ENCODE measurements at regions not wholly inside any gene's neighbourhood (a gene's known extent, or its start where the extent isn't known, plus 50 kb on each side); places are given as distances from the start of the nearest gene placed in this dataset.

DNA sequence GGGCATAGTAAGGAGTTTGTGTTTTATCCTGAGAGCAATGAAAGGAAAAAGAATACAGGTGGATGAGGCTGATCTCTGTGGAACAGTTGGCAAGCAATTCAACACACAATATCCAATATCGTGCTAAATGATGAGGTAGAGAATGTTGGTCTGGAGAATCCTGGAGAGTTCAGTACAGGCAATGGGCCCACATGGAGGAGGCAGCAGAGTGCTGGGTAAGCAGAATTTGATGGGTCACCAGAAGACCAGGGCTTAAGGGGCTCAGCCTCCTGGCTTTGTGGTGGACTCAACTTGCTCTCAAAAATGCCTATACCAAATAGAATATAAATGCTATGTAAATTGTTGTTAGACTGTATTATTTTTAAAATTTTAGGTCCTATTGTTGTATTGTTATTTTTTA, 271.5 kb upstream of the JARID2 start:
- no peak for TF ChIP-seq CTCF (IDR thresholded peaks at IDR 0.05; ENCODE audit: unreplicated experiment)
- Mint-ChIP-seq H3K27ac (ENCODE audit: unreplicated experiment) (no peak overlapping the region), H3K9me3 (ENCODE audit: low read depth, unreplicated experiment) (no peaks in the 10 kb centered on the region), H3K36me3 (ENCODE audit: insufficient read depth, unreplicated experiment) (no peaks in the 10 kb centered on the region), H3K4me1 (ENCODE audit: low read depth, unreplicated experiment) (no peaks in the 10 kb centered on the region), H3K4me3 (ENCODE audit: low read depth, unreplicated experiment) (no peak overlapping the region), H3K27me3 (ENCODE audit: unreplicated experiment) (no peaks in the 10 kb centered on the region)
- no peak for DNase-seq
- intact Hi-C loops (cut with micrococcal nuclease; ENCODE audit: unreplicated experiment): no loop called here
- CTCF ChIA-PET: no interaction called here
- no TSS peak for BruUV-seq (replicated peaks)

GRCh38 chr6:14974792-14975470, 270.9 kb upstream of the JARID2 start:
- Mint-ChIP-seq H3K36me3 (ENCODE audit: insufficient read depth, unreplicated experiment) (no peaks in the 10 kb centered on the region), H3K4me3 (ENCODE audit: low read depth, unreplicated experiment) (no peak overlapping the region), H3K27ac (ENCODE audit: unreplicated experiment) (no peak overlapping the region), H3K4me1 (ENCODE audit: low read depth, unreplicated experiment) (no peaks in the 10 kb centered on the region), H3K9me3 (ENCODE audit: low read depth, unreplicated experiment) (no peaks in the 10 kb centered on the region), H3K27me3 (ENCODE audit: unreplicated experiment) (no peaks in the 10 kb centered on the region)
- intact Hi-C loops (cut with micrococcal nuclease; ENCODE audit: unreplicated experiment): no loop called here
- CTCF ChIA-PET: interaction anchor here (0.7 kb wide), 1 partner anchor 764 kb away, joined by 6 read pairs; no protein-coding TSS in a partner anchor
- DNase-seq: no peak
- BruUV-seq (replicated peaks): no TSS peak
- no peak for TF ChIP-seq CTCF (IDR thresholded peaks at IDR 0.05; ENCODE audit: unreplicated experiment)

GRCh38 chr6:14975471-14975817, 270.4 kb upstream of the JARID2 start:
- no peak for TF ChIP-seq CTCF (IDR thresholded peaks at IDR 0.05; ENCODE audit: unreplicated experiment)
- BruUV-seq (replicated peaks): no TSS peak
- H3K36me3 Mint-ChIP-seq (ENCODE audit: insufficient read depth, unreplicated experiment): no peaks in the 10 kb centered on the region
- no peak overlapping the region for H3K4me3 Mint-ChIP-seq (ENCODE audit: low read depth, unreplicated experiment)
- H3K4me1 Mint-ChIP-seq (ENCODE audit: low read depth, unreplicated experiment): no peaks in the 10 kb centered on the region
- DNase-seq: no peak
- intact Hi-C loops (cut with micrococcal nuclease; ENCODE audit: unreplicated experiment): no loop called here
- no peak overlapping the region for H3K27ac Mint-ChIP-seq (ENCODE audit: unreplicated experiment)
- no peaks in the 10 kb centered on the region for H3K9me3 Mint-ChIP-seq (ENCODE audit: low read depth, unreplicated experiment)
- CTCF ChIA-PET: interaction anchor here (0.7 kb wide), 1 partner anchor 764 kb away, joined by 6 read pairs; no protein-coding TSS in a partner anchor
- no peaks in the 10 kb centered on the region for H3K27me3 Mint-ChIP-seq (ENCODE audit: unreplicated experiment)

DNA sequence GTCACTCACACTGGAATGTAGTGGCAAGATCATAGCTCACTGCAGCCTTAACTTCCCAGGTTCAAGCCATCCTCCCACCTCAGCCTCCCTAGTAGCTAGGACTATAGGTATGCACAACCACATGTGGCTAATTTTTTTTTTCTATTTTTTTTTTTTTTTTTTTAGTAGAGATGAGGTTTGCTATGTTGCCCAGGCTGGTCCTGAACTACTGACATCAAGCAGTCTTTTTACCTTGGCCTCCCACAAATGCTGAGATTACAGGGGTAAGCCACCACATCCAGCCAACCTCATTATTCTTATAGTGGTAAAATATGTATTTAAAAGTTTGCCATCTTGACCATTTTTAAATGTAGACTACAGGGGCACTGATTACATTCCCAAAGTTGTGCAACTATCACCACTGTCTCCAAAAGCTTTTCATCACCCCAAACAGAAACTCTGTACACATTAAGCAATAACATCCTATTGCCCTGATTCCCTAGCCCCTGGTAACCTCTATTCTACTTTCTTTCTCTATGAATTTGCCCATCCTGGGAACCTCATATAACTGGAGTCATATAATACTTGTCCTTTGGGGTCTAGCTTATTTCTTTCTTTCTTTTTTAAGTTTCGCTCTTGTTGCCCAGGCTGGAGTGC, 268.0 kb upstream of the JARID2 start:
- TF ChIP-seq CTCF (IDR thresholded peaks at IDR 0.05; ENCODE audit: unreplicated experiment): no peak
- DNase-seq: no peak
- CTCF ChIA-PET: no interaction called here
- intact Hi-C loops (cut with micrococcal nuclease; ENCODE audit: unreplicated experiment): no loop called here
- Mint-ChIP-seq H3K9me3 (ENCODE audit: low read depth, unreplicated experiment) (no peaks in the 10 kb centered on the region), H3K4me1 (ENCODE audit: low read depth, unreplicated experiment) (no peaks in the 10 kb centered on the region), H3K27ac (ENCODE audit: unreplicated experiment) (no peak overlapping the region), H3K4me3 (ENCODE audit: low read depth, unreplicated experiment) (no peak overlapping the region), H3K27me3 (ENCODE audit: unreplicated experiment) (no peaks in the 10 kb centered on the region), H3K36me3 (ENCODE audit: insufficient read depth, unreplicated experiment) (no peaks in the 10 kb centered on the region)
- BruUV-seq (replicated peaks): no TSS peak
